HG03095 (cell line): ENCODE measurements at regions not wholly inside any gene's neighbourhood (a gene's known extent, or its start where the extent isn't known, plus 50 kb on each side); places are given as distances from the start of the nearest gene placed in this dataset.
"Not testable (repeated sequence)": the region's sequence is repeated elsewhere in the genome, so short reads cannot be mapped to it uniquely, and the experiment has no call there.

Source experiments
- ATAC-seq: cut with Tn5 transposase; IDR thresholded peaks from one replicate; pipeline ENCODE4 v1.9.1; 2021; ENCODE audit warnings: moderate library complexity; ENCODE audit not compliant: unreplicated experiment

DNA sequence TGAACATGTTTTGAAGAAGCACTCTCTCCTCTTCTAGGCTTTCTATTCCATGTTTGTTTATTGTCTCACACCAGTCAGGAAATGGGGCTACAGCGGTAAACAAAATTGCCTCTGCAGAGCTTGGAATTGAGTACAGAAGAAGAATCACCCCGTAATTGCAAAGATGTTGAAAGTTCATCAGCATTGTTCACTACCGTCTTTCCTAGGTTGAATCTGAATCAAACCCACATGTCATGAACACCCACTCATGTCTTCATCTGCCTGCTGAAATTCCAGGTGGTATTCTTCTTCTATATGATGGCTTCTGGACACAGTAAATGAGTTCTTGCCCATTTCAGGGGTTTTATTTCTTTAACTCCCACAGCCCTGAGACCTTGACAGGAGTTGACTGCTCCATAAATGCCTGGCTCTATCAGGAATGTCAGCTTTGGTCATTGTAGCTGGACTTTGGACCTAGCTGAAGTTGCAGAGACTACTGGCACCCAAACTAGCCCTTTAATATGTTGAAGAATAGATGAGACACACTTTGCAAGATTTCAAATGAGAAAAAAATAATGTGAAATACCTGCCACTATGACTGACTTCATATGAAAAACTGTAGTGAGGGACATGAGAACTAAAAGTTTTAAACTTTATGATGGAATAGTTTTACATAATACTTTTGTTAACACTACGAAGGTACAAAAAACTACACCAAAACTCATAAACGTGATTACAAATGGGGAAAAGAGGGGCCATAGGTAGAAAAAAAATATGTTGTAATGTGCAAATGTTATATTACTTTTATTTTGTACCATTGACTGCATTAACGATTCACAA, 1235.3 kb upstream of the ZEB2 start:
- no peak for ATAC-seq

GRCh38 chr2:145753966-145754365, 1234.0 kb upstream of the ZEB2 start:
- no peak for ATAC-seq

DNA sequence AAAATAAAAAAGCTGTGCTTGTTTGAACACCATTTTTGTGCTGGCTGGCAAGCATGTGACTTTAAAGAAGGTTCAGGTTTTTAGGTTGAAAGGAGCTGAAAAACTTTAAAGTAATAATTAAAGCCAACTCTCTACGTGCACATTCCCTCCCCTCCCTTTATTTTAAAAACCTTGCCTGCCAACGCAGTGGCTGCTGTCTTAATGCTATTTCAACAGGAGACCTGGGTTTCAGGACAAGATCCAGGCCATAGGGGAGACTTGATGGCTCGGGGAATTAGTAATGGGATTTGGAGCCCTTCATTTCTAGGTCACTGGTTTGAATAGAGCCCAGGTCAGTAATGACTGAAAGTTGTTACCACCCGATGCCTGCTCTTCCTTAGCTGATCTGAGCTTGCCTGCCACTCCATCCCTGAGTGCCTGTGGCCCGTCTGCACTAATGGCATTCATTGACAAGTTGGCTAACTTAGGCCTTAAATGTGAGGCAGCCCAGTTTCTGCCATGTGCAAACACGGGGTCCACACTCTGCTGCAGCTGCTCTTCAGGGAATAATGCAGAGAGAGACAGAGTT, 1233.2 kb upstream of the ZEB2 start:
- ATAC-seq, result no peak

DNA sequence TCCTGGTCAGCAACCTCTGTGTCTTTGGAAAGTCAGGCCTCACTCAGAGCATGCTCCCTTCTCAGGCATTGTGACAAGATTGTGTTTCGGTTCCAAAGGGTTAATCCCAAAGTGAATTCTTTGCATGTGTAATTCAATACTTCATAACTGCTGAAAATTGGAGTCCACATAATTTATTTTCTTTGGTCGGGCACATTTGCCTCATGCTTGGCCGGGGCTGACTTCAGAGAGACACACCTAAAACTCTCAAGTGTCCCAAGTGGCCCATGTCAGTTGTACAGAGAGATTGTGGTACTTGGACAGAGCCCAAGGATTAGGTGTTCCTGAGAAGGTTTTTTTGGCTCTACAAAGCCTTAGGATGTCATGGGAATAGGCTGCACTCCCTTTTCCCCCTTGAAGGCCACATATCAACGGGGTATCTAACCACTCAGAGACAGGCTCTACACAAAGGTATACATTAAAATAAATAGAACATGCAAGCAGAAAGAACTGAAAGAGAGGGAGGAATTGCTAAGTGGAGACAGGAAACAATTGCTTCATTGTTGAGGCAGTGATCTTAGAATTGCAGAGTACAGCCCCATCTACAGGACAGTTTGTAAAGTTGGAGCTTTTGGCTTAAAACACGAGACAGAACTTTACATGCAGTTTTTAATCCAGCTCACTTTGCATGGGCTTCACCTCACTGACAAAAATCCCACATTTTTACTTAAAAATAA, 1232.3 kb upstream of the ZEB2 start:
- ATAC-seq, result peak; percentile 28

- ATAC-seq, result peak; percentile 87
Observed at GRCh38 chr2:145751629-145752028, 1231.7 kb upstream of the ZEB2 start.

GRCh38 chr2:145751155-145751554, 1231.2 kb upstream of the ZEB2 start:
- no peak for ATAC-seq

DNA sequence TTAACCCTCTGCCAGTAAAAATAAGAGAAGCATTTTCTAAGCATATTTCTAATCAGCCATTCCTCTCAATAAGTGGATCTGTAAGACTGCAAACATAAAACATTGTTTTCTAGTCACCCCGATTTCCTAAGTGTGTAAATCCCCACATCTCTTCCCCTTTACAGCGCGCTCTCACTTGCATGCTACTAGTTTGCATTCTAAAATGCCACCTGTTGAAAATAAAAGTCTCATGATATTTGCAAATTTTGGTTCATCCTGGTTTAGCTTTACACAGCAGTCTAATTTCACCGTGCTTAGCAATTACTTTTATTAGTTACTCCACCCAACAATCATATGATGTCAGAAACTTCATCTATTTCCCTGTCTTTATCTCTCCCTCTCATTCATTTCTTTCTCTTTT, 1230.7 kb upstream of the ZEB2 start:
- no peak for ATAC-seq

DNA sequence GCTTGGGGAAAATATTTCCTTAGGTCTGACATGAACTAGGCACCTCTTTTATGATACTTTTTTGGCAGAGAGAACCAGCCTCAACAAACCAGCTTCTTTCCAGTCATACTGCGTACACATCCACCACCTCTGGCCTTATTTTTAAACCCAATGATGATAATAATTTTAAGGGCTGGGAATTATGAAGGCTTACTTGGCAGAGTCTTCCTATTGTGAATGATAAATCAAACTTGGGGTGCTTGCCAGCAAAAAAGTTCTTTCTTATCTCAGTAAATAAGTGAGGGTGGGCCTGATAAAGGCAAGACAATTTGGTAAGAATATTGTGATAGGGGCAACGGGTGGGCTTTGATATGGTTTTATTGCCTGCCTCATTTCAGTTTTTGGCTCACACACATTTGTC, 1230.2 kb upstream of the ZEB2 start:
- no peak for ATAC-seq

- ATAC-seq, result no peak
Observed at GRCh38 chr2:145749556-145749955, 1229.6 kb upstream of the ZEB2 start.

DNA sequence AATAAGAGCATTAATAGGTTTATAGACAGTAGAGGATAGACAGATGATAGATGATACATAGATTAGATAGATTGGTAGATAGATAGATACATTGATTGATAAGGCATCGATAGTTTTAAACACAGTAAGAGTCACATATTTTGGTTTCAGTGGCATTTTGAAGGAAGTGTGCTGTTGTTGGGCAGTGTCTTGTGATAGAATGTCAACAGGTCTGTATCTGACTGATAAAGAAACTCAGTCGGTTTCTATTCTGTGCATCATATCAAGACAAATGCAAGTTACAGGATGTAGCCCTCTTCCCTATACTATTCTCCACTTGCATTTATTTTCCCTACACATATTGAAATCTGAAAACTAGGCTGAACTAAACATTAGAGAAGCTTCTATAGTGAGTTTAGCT, 1229.0 kb upstream of the ZEB2 start:
- ATAC-seq, result peak; percentile 51

- ATAC-seq, result no peak
Observed at GRCh38 chr2:145747715-145748114, 1227.8 kb upstream of the ZEB2 start.

DNA sequence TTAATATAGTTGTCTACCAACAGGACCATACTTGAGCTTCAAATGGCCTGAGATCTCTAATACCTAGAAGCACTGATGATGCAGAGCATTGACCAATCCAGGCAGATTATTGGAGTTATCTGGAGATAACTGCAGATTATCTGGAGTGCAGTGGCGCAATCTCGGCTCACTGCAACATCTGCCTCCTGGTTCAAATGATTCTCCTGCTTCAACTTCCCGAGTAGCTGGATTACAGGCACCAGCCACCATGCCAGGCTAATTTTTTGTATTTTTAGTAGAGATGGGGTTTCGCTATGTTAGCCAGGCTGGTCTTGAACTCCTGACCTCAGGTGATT, 1225.4 kb upstream of the ZEB2 start:
- ATAC-seq, result not testable (repeated sequence)

DNA sequence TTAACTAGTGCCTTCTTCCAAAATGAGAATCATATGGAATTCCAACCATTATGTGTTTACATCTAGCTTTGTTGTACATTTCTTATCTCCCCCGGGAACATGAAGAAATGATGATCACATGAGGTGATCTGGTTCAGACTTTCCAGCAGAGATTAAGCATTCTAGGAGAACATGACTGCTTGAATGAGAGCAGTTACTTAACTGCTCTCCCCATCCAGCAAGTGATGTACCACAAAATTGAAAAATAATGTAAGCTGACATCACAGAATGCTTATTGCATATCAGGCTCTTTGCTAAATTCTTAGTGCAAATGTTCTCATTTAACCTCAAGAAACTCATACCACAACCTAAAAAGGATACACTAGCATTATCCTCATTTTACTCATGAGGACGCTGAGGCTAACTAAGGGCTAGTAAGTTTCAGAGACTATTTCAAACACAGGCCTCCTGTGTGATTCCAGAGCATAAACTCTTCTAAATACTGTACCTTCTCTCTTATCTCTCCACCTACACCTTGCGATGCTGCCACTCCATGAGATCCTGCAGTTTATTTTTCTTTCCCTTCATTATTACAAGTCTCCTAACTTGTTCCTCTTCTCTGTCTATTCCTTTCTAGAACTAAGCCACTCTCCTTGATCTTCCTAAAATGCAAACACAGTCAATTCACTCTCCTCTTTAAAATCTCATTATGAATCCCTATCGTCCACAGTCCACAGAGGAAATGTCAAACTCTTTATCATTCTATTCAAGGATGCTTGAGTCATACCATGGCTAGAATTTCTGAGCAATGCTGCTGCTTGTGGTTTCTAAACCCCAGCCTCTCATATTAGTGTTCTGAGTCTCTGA, 1224.8 kb upstream of the ZEB2 start:
- peak; percentile 53 for ATAC-seq

DNA sequence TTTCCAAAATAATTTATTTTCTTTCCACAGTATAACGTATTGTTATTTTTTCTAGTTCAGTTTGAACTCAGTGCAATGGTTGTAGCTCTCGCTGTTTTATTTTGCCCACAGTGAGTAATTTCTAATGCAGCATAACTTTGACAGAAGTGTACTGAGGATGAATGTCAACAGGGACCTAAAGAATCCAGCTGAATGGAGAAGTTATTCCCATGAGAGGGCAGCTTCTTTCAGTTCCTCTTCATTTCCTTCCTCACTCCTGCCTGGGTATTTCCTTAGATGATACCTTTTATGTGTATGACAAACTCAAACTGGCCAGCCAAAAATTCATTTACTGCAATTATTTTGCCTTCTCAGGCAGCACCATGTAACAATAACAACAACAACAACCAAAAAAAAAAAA, 1223.1 kb upstream of the ZEB2 start:
- ATAC-seq, result no peak

GRCh38 chr2:145741636-145742035, 1221.7 kb upstream of the ZEB2 start:
- no peak for ATAC-seq

DNA sequence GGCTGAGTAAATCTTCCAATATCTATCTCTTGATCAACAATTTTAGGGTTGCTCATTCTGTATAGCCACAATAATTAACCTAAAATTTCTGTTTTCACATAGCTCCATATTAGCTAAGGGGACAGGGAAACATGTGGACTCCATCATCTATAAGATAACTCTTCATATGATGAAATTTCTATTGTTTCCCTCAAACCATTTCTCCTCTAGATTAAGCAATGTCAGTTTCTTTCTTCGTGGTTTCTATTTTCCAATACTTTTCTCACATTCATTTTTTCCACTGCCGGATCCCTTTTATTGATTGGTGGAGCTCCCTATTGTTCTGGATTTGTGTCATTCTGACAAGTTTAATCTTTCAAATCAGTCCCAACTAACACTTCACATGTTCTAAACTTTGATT, 1221.3 kb upstream of the ZEB2 start:
- ATAC-seq, result no peak

GRCh38 chr2:145740302-145740701, 1220.4 kb upstream of the ZEB2 start:
- ATAC-seq, result no peak

DNA sequence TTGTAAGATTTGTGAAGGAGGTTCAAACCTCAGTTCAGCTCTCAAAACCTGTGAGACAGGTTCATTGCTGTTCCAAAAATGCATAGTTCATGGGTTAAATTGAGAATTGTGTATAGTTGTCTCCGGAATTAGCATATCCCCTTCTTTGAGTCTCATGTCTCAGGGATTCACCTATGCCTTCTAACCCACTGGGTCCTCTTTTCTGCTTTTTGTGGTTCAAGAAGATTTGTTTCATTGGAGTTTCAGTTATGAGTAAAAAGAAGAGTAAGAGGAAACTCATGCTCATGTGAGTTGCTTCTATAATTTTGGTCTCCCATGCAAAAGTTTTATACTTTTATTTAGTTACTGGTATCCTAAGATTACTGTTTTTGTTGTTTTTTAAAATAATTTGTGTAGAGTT, 1219.8 kb upstream of the ZEB2 start:
- peak; percentile 74 for ATAC-seq

- ATAC-seq, result no peak
Observed at GRCh38 chr2:145736871-145737270, 1217.0 kb upstream of the ZEB2 start.

DNA sequence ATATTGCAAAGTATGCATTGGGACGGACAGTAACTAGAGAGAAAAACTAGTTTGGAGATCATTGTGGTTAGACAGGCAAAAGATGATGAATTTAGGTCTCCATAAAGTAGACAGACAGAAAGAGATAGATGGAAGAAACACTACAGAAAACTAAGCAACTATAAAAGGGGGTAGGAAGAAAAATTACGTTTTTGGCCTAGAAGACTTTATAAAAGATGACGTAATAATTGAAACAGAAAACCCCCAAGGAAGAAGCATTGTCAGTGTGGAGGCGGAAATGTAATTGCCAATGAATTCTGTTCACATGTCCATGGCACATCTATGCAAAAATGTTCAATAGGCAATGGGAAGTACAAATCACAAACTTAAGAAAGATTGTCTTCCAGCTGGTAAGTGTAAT, 1211.5 kb upstream of the ZEB2 start:
- no peak for ATAC-seq

- ATAC-seq, result no peak
Observed at GRCh38 chr2:145729993-145730770, 1210.3 kb upstream of the ZEB2 start.
